ENCODE measurements at regions not wholly inside any gene's neighbourhood (a gene's known extent, or its start where the extent isn't known, plus 50 kb on each side); places are given as distances from the start of the nearest gene placed in this dataset.
A peak's percentile ranks its signal among the peaks of the same experiment; 100 is the strongest.

DNA sequence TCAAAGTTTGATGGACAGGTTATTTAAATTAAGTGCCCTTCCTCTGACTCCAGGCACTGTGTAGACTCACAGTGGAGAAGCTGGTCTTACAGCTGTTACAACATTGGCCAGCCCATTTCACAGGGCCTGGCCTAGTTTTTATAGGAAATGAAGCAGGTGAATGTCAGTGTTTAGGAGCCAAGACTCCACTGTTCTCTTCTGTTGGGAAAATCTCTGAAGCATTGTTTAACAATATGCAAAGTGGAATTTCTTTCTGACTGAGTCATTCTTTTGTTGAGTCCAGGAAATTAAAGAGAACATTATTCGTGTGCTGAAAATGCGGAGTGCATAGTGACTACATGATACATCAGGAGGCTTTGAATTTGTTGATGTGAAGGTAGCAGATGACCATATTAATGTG is 64.7 kb downstream of the ARRDC4 start:
- no peak for DNase-seq

DNA sequence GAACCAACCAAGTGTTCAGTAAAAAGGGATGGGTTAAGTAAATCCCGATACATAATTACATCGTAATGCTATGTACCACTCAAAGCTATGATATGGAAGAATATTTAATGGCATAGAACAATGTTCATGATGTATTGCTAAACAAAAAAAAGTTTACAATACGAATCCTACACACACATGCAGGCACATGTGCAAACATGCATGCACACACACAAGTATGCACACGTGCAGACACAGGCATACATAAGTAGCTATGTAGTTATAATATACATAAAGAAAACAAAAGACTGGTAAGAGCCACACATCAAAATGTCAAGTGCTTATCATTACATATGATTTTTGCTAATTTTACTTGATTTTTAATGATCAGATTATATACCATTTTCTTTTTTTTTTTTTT is 74.2 kb downstream of the ARRDC4 start:
- DNase-seq, result no peak

- DNase-seq, result no peak
These were observed 74.6 kb downstream of the ARRDC4 start for GRCh38 chr15:98035134-98035533.

GRCh38 chr15:98035577-98036010 is 75.1 kb downstream of the ARRDC4 start:
- DNase-seq, result no peak

- no peak for DNase-seq
These were observed 79.1 kb downstream of the ARRDC4 start for GRCh38 chr15:98039596-98039995.

DNA sequence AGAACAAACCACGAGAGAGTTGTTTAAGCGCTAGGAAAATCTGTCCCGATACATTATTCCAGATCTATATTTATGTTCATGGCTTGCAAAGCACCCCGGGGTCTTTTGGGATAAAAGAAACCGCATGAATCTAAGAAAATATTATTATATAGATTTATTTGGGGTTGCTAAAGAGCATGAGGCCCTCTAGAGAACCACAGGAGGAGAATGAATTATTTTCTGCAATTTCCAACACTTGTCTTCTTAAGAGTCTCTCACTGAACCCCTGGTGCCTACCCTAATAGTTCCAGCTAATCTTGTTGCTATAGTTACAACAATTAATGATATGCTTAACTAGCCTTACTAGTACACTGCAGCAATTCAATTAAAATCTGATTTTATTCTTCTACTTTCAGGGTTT is 79.6 kb downstream of the ARRDC4 start:
- DNase-seq, result no peak

DNA sequence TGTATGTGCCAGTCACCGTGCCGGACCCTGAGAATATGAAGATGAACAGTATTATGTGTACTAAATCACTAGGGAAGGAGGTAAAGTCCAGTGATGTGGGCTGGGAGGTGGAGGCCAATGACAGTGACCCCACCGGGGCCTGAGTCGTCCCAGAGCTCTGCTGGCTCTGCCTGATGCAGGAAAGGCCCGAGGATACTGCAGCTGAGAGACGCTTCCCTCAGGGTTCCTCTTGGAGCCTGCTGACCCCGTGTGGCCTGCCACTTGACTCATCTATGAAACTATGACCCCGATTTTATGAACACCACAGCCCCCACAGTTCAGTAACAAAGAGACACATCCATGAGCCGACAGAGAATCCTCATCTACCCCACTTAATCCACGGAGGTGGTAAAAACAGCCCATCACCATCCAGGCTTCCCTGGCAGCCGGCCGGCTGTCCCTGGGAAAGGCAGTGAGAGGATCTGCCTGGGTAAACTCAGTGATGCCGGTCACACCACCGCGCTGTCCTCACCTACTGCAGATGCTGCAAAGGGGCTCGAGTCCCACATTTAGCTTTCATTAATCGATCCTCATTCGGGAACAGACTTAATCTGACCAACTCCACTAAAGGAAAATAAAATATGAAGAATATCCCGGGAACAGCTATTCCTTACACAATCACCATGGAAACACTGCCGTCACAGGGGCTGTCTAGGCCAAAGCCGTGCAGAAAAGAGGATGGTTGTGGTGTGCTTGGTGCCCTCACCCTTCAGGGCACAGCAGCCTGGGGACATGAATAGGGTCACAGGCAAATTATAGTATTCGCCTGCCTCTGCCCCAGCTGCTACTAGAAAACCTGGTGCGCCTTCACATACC is 82.9 kb downstream of the ARRDC4 start:
- no peak for DNase-seq

- no peak for DNase-seq
These were observed 91.2 kb downstream of the ARRDC4 start for GRCh38 chr15:98051734-98052133.

DNA sequence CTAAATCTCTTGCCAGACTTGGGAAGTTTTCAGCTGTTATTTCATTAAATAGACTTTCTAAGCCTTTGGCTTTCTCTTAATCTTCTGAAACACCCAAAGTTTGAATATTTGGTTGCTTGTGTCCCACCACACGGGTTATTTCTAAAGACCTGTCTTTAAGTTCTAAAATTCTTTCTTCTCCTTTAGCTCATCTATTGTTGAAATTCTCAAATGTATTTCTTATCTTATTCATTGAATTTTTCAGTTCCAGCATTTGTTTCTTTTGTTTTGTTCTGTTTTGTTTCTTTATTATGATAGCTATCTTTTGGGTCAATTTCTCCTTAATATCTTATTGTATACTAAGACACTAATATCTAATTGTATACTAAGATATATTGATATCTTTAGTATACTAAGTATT is 97.0 kb downstream of the ARRDC4 start:
- DNase-seq, result no peak

GRCh38 chr15:98062869-98063268 is 102.4 kb downstream of the ARRDC4 start:
- DNase-seq, result no peak

DNA sequence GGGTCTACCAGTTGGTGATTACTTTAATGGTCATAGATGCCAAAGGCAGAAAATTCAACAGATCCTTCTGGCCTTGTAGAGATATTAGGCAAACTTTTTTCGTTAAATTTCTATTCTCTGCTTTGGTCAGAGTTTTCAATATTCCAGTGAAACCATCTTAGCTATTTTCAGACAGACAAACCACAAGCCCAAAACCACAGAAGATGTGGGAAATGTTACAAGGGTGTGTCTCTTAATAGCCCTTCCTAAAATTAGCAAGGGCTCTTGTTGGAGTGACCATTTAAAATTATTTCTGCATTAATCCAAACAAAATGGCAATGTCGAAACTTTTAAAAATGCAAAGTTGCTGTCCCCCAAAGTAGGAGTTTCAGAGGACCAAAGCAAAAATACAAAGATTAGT is 102.8 kb downstream of the ARRDC4 start:
- no peak for DNase-seq

- no peak for DNase-seq
These were observed 103.4 kb downstream of the ARRDC4 start for GRCh38 chr15:98063871-98064270.

GRCh38 chr15:98067339-98067738 is 106.8 kb downstream of the ARRDC4 start:
- DNase-seq, result no peak

DNA sequence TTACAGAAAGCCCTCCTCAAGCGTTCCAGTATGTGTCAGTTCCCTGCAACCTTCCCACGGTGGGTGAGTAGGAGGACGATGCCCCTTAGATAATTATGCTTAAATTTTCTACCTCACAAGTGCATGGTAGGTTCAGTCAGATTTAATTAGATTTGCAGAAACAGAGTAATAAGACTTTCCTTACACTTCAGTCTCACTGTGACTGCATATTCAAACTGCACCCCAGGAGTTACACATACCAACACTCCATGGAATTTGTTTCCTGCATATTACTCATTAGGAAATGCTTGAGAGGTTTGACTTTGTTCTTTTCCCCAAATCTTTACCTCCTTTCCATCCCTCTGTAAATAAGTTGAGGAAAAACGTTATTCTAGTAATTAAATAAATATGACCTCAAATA is 108.8 kb downstream of the ARRDC4 start:
- DNase-seq, result no peak

DNA sequence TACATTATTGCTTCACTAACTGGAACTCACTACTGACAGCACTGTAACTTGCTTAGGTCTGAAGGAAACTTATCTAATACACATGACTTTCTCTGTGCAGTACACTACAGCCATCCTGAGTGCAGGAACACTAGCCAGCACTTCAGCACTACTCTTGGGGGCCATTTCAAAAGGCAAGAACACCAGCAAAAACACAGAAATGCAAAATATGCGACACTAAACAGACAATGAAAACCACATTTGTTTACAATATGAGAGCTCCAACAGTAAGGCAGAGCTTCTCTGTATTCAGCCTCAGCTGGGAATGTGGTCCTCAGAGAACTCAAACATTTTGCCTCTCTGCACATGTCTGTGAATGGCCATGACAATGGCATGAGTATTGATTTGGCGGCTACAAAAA is 109.6 kb downstream of the ARRDC4 start:
- DNase-seq, result no peak

DNA sequence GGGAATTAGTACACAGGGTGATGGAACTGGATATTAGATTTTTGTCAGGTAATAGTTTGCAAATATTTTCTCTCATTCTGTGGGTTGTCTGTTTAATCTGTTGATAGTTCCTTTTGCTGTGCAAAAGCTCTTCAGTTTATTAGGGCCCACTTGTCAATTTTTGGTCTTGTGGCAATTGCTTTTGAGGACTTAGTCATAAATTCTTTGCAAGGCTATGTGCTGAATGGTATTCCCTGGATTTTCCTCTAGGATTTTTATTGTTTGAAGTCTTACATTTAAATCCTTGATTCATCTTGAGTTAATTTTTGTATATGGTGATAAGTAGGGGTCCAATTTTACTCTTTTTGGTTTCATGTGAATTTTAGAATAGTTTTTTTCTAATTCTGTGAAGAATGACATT is 111.3 kb downstream of the ARRDC4 start:
- no peak for DNase-seq

DNA sequence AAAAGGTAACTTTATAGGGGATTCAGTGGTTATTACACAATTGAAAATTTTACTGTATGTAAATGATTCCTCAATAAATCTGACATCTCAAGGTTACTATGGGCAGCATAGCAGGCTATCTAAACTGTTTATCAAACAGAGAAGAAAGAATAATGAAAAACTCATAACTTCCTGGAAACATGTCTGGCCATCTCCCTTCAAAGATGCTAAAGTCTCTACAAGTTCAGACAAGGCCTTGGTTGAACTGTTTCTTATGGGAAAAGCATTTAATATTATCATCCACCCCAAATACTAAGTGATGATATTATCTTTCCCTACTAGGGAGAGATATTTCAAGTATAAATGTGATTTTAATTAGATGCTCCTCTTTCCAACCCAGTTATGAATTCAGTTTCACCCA is 114.9 kb downstream of the ARRDC4 start:
- DNase-seq, result no peak

DNA sequence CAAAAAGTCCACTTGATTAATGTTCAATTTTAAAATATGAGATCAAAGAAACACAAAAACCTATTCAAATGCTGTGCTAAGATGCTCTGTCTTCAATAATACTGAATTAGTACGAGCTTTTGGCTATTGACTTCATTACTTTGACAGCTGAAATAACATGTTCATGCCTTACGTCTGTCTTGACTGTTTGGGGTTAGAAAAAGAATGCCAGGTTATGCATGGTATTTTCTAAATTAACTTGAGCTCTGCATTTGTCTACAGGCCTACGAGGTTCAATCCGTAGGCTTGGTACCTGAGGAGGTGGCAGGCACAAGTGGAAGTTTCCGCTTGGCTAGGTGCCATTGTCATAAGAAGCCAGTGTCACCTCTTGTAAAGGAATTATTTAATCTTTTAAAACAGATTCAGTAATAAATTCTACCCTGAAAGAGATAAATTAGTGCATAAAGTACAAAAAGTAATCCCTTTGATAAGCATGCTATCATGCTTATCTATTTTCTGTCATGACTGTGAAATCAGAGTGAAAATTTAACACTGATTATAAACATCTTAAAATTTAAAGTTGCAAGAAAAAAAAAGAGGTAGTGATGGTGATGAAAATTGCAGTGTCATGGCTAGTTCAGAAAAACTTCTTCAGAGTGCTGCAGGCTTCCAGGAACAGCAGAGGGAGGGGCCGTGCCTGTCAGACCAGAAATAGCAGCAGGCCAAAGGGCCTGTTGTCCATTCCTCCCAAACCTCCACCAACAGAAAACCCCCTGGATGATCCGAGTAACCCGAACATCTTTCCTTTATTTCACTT is 115.7 kb downstream of the ARRDC4 start:
- DNase-seq, result no peak

GRCh38 chr15:98077186-98077585 is 116.7 kb downstream of the ARRDC4 start:
- no peak for DNase-seq

DNA sequence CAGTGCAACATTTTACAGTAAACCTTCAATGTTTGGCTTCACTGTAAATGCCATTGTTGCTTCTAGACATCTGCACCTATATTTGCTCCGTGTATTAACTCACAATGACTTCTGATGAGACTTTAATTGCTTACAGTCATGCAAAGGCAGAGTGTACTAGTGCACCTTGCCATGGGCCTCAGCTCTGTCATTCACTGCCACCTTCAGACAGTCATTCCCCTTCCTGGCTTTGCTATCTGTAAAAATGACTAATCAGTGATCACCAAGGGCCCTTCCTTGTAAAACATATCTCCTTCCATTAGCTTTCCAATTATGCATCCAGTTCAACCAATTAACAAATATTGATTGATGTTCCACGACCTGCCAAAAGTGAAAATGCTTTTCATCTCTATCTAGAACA is 120.3 kb downstream of the ARRDC4 start:
- DNase-seq, result no peak

DNA sequence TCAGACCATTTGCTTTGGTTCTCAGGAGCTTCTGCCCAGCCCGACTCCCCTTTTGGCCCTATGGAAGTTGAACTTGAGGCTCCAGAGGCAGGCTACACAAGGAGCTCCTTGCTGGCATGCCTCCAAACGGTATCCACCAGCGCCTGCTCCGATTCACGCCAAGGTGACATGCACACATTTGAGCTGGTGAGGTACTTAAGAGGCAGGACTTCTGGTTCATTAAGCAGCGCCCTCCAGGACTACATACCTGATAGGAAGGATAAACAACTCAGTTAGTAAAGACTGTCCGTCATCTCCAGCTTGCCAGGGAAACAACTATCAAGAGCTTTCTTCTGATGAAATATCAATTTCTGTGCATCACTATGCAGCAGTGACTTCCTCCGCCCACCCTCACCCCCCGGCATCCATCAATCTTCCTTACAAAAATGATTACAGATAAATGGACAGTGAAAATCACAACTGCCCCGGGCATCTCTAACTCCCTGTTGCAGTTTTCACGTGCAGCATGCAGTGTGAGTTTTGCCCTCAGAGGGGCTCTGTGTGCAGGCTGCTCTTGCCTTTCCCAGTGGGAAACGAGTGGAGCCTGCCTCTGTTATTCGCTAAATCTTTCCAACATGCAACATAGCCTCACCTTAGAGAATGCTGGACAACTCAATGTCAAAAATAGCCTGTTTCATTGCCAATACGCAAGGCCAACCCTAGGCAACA is 122.9 kb downstream of the ARRDC4 start:
- no peak for DNase-seq

- peak; percentile 44 for DNase-seq
These were observed 124.6 kb downstream of the ARRDC4 start for GRCh38 chr15:98085003-98085639.

All from CD4-positive, alpha-beta T cell treated with Interleukin-6 for 4 hours (primary cell).